SK-N-MC (cell line): ENCODE measurements at regions not wholly inside any gene's neighbourhood (a gene's known extent, or its start where the extent isn't known, plus 50 kb on each side); places are given as distances from the start of the nearest gene placed in this dataset.

ENCODE experiments used
- EZH2 ChIP-seq: fragments of 200-600 bp; sonication (generic); IDR thresholded peaks from one replicate; pipeline ENCODE4 v1.6.1; 2017; ENCODE audit warnings: antibody characterized with exemption
- FOXP2 ChIP-seq: optimal IDR thresholded peaks from 2 replicates; pipeline ENCODE3; 2011; ENCODE audit warnings: mild to moderate bottlenecking, moderate library complexity; ENCODE audit not compliant: insufficient read depth; ENCODE audit errors: extremely low read length, control extremely low read depth
- POLR2AphosphoS5 ChIP-seq: IDR thresholded peaks from 2 replicates; pipeline ENCODE4 v1.6.1; 2012; ENCODE audit warnings: mild to moderate bottlenecking, low read depth, low read length, borderline replicate concordance

DNA sequence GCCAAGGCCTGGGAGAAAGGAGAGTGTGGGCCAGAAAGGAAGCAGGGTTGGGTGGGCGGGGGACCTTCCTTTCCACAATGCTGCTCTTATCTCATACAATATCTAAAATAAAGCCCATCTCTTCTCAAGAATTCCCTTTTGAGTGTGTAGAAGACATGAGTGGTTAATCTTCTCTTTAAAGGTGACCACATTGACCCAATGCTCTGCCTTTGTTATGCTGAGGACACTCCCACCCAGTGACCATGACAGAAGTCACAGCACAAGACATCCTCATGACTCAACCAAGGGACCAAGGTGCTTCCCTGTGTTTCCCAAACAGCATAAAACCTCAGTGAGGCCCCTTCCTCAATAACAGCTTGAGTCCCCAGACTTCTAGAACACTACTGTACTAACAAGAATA, 193.0 kb upstream of the ADAMTS16 start:
- TF ChIP-seq POLR2AphosphoS5 (no peak), EZH2 (no peak), FOXP2 (no peak)
